ENCODE measurements at regions not wholly inside any gene's neighbourhood (a gene's known extent, or its start where the extent isn't known, plus 50 kb on each side); places are given as distances from the start of the nearest gene placed in this dataset.

GRCh38 chr4:1459081-1459721 is 53.0 kb upstream of the NKX1-1 start:
- TF ChIP-seq CTCF (IDR thresholded peaks at IDR 0.05) = no peak
- no peak for TF ChIP-seq POLR2A (IDR thresholded peaks at IDR 0.05)

Measured in uterus (tissue), 2 donors.